CD4-positive, alpha-beta T cell treated with Interferon gamma for 1 hour (primary cell): ENCODE measurements at regions not wholly inside any gene's neighbourhood (a gene's known extent, or its start where the extent isn't known, plus 50 kb on each side); places are given as distances from the start of the nearest gene placed in this dataset.
"Not testable (repeated sequence)": the region's sequence is repeated elsewhere in the genome, so short reads cannot be mapped to it uniquely, and the experiment has no call there.

Experiments used
- DNase-seq: peaks from one replicate; pipeline ENCODE4 v3.0.0-alpha.2; 2020

- no peak for DNase-seq
These were observed 65.5 kb downstream of the VCX2 start for GRCh38 chrX:8105531-8105930.

- no peak for DNase-seq
These were observed 67.4 kb downstream of the VCX2 start for GRCh38 chrX:8103655-8104054.

- DNase-seq, result no peak
These were observed 79.6 kb downstream of the VCX2 start for GRCh38 chrX:8091510-8091909.

GRCh38 chrX:8090906-8091305, 80.2 kb downstream of the VCX2 start:
- DNase-seq, result no peak

- no peak for DNase-seq
These were observed 80.6 kb downstream of the VCX2 start for GRCh38 chrX:8090482-8090881.

GRCh38 chrX:8089141-8089540, 81.9 kb downstream of the VCX2 start:
- no peak for DNase-seq

- no peak for DNase-seq
These were observed 87.1 kb downstream of the VCX2 start for GRCh38 chrX:8084006-8084405.

- DNase-seq, result no peak
These were observed 87.8 kb downstream of the VCX2 start for GRCh38 chrX:8083286-8083685.

GRCh38 chrX:8075636-8076035, 95.4 kb downstream of the VCX2 start:
- DNase-seq, result no peak

- DNase-seq, result no peak
These were observed 103.2 kb downstream of the VCX2 start for GRCh38 chrX:8067754-8068462.

GRCh38 chrX:8052909-8053308, 118.2 kb downstream of the VCX2 start:
- DNase-seq, result no peak

GRCh38 chrX:8049827-8050226, 121.2 kb downstream of the VCX2 start:
- no peak for DNase-seq

GRCh38 chrX:8048466-8048865, 121.3 kb upstream of the PNPLA4 start:
- no peak for DNase-seq

- no peak for DNase-seq
These were observed 117.7 kb upstream of the PNPLA4 start for GRCh38 chrX:8044947-8045346.

- no peak for DNase-seq
These were observed 116.3 kb upstream of the PNPLA4 start for GRCh38 chrX:8043546-8043945.

GRCh38 chrX:8043121-8043520, 115.9 kb upstream of the PNPLA4 start:
- no peak for DNase-seq

- DNase-seq, result no peak
These were observed 115.1 kb upstream of the PNPLA4 start for GRCh38 chrX:8042304-8042703.

- not testable (repeated sequence) for DNase-seq
These were observed 112.5 kb upstream of the PNPLA4 start for GRCh38 chrX:8039711-8040110.

GRCh38 chrX:8037593-8038348, 110.6 kb upstream of the PNPLA4 start:
- DNase-seq, result no peak

GRCh38 chrX:8036914-8037313, 109.7 kb upstream of the PNPLA4 start:
- no peak for DNase-seq

GRCh38 chrX:8034058-8034457, 106.8 kb upstream of the PNPLA4 start:
- no peak for DNase-seq

GRCh38 chrX:8033175-8033574, 106.0 kb upstream of the PNPLA4 start:
- no peak for DNase-seq

GRCh38 chrX:8030361-8030760, 103.1 kb upstream of the PNPLA4 start:
- DNase-seq, result no peak

GRCh38 chrX:8027827-8028226, 100.6 kb upstream of the PNPLA4 start:
- no peak for DNase-seq

GRCh38 chrX:8025705-8026104, 98.5 kb upstream of the PNPLA4 start:
- DNase-seq, result no peak
